Osteocyte (in vitro differentiated cells): ENCODE measurements at regions not wholly inside any gene's neighbourhood (a gene's known extent, or its start where the extent isn't known, plus 50 kb on each side); places are given as distances from the start of the nearest gene placed in this dataset.

Experiments
- DNase-seq: peaks from one replicate; pipeline ENCODE4 v3.0.0; 2021; ENCODE audit warnings: mixed read lengths; ENCODE audit not compliant: unreplicated experiment; ENCODE audit errors: extremely low spot score
- H3K27ac Mint-ChIP-seq: one replicate; pipeline ENCODE4 v1.8.0; 2021; ENCODE audit warnings: mild to moderate bottlenecking, mixed read lengths; ENCODE audit not compliant: unreplicated experiment
- H3K27me3 Mint-ChIP-seq: one replicate; pipeline ENCODE4 v1.8.0; 2021; ENCODE audit warnings: mixed read lengths; ENCODE audit not compliant: unreplicated experiment
- H3K36me3 Mint-ChIP-seq: one replicate; pipeline ENCODE4 v1.8.0; 2021; ENCODE audit warnings: mixed read lengths; ENCODE audit not compliant: unreplicated experiment
- H3K4me1 Mint-ChIP-seq: one replicate; pipeline ENCODE4 v1.8.0; 2021; ENCODE audit warnings: mixed read lengths; ENCODE audit not compliant: unreplicated experiment
- H3K4me3 Mint-ChIP-seq: one replicate; pipeline ENCODE4 v1.8.0; 2021; ENCODE audit warnings: mild to moderate bottlenecking, moderate library complexity, mixed read lengths; ENCODE audit not compliant: unreplicated experiment
- H3K9me3 Mint-ChIP-seq: one replicate; pipeline ENCODE4 v1.8.0; 2021; ENCODE audit warnings: mixed read lengths; ENCODE audit not compliant: unreplicated experiment
- CTCF ChIP-seq: fragments of 200-600 bp; sonication (generic); IDR thresholded peaks from 2 replicates; pipeline ENCODE4 v1.5.0; 2021; ENCODE audit warnings: antibody characterized with exemption, mild to moderate bottlenecking, moderate library complexity

DNA sequence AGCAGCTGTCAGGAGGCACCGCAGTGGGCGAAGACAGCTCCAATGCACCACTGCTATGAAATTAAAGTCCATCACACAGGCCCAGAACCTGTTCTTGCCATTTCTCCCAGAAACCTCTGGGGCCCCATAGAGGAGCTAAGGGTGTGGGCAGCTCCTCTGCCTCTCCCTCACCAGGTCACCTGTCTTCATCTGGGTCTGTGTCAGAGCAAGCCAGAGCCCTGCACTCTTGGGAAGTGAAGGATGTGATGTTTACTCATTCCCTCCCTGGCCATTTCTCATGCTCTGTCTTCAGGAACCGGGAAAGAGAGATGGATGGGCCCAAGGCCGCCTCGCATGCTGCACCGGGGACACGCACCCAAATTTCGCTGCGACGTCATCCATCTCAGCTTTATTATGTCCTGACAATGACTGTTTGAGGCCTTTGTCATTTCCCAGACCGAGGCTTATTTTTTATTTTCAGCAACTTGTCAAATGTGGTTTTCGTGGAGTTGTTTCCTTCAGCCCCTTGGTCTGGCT is 216.1 kb downstream of the NPHP4 start:
- Mint-ChIP-seq H3K36me3 (no peaks in the 10 kb centered on the region), H3K4me3 (no peak overlapping the region), H3K27ac (no peak overlapping the region), H3K4me1 (no peaks in the 10 kb centered on the region), H3K27me3 (no peaks in the 10 kb centered on the region), H3K9me3 (peaks cover 11% of the 10 kb centered on the region)
- no peak for TF ChIP-seq CTCF
- no peak for DNase-seq

DNA sequence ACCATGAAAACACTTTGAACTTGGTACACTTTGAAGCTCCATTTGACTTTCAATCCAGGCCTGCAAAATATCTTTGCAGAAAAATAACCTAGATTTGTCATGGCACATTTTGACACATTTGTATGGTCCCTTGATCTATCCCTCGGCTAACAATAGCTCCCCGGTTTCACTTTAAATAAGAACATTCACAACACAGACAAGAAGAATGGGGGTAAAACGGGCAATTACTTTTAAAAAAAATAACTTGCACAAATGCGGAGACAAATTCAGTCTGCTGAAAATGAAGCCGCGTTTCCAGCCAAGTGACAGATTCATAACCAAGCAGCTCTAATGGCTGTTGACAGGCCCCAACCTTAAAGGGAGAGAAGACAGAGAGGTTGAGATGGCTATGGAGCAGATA is 218.2 kb downstream of the NPHP4 start:
- no peak for DNase-seq
- Mint-ChIP-seq H3K27ac (no peak overlapping the region), H3K36me3 (no peaks in the 10 kb centered on the region), H3K9me3 (peaks cover 6% of the 10 kb centered on the region), H3K27me3 (no peaks in the 10 kb centered on the region), H3K4me3 (no peak overlapping the region), H3K4me1 (no peaks in the 10 kb centered on the region)
- no peak for TF ChIP-seq CTCF

DNA sequence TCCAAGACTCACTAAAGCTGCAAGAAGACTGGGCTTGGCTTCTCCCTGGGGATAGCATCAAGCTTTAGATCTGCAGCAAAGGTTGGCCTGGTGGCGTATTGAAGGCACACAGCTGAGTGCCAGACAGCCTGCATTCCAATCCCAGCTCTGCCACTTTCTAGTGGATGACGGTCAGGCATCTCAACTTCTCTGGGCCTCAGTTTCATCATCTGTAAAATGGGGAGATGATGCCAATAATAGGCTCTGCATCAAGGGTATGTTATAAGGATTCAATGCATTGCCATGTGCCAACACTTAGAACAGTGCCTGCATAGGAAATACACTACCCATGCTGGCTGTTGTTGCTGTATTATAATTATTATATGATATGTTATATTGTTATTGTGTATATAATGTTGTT is 220.4 kb downstream of the NPHP4 start:
- no peak for TF ChIP-seq CTCF
- Mint-ChIP-seq H3K4me3 (no peak overlapping the region), H3K27ac (no peak overlapping the region), H3K4me1 (no peaks in the 10 kb centered on the region), H3K9me3 (peaks cover 6% of the 10 kb centered on the region), H3K36me3 (no peaks in the 10 kb centered on the region), H3K27me3 (no peaks in the 10 kb centered on the region)
- DNase-seq: no peak

DNA sequence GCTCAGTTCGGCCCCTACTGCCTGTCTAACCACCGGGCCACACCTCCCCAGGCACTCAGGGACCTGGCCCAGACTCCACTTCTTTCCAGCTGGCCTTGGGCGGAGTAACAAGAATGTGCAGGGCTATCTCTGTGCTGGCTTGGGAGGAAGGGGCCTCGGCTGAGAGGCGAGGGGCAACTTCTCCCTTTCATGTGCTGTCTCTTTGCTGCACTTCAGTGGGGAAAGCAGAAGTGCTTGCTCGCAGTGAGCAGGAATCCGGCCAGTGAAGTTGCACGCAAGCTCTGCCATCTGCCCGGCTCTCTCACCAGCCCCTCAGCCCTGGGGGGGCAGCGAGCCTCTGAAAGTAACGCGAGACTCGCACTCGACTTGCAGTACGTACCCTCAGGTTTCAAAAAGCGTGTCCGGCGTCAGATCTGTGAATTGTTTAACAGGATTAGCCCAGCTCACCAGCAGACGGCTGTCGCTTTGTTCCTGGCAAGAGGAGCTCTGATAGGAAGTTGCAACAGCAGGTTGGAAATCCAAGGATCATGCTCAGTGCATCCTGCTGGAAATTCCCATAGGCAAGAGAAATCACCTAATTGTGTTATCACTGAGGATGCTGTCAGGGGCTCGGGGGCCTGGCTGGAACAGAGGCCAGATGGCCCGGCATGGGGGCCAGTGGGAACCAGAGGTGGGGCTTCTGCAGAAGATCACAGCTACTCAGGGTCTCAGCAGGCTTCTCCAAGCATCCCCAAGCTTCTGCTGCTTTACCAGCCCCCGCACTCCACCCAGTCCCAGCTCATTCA is 221.1 kb downstream of the NPHP4 start:
- Mint-ChIP-seq H3K9me3 (peaks cover 6% of the 10 kb centered on the region), H3K4me3 (no peak overlapping the region), H3K27me3 (no peaks in the 10 kb centered on the region), H3K27ac (no peak overlapping the region), H3K4me1 (no peaks in the 10 kb centered on the region), H3K36me3 (no peaks in the 10 kb centered on the region)
- DNase-seq: no peak
- TF ChIP-seq CTCF: no peak

DNA sequence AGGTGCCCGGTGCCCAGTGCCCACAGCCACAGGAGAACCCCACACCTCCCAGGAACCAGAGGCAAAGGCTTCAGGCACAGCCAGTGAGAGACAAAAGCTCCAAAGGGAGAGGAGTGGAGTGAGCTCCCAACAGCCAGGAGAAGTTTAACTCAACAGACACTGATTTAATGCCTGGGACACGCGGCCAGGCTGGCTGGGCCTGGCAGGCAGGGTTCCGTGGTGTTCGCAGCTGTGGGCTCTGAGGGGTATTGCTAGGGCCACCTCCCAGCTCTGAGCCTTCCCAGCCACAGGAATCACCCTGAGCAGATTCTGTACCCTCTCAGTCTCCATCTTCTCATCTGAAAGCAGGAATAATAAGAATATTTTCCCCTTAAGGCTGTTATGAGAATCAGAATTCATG is 222.5 kb downstream of the NPHP4 start:
- Mint-ChIP-seq H3K4me3 (no peak overlapping the region), H3K4me1 (no peaks in the 10 kb centered on the region), H3K27ac (no peak overlapping the region), H3K9me3 (peaks cover 1% of the 10 kb centered on the region), H3K27me3 (no peaks in the 10 kb centered on the region), H3K36me3 (no peaks in the 10 kb centered on the region)
- no peak for TF ChIP-seq CTCF
- no peak for DNase-seq
